Anterior cingulate cortex (tissue), 58 donors: ENCODE measurements at regions not wholly inside any gene's neighbourhood (a gene's known extent, or its start where the extent isn't known, plus 50 kb on each side); places are given as distances from the start of the nearest gene placed in this dataset.

Experiments used
- DNase-seq, 58 donors: peaks; one replicate each; lab custom pipeline; 2025; lab: John Stamatoyannopoulos, UW

GRCh38 chr4:3364634-3365314 is 72.0 kb downstream of the RGS12 start:
- no peak for DNase-seq

- DNase-seq, result no peak
Measured at GRCh38 chr4:3365326-3365725, 72.5 kb downstream of the RGS12 start.

- DNase-seq, result no peak
Measured at GRCh38 chr4:3365871-3366842, 73.3 kb downstream of the RGS12 start.

- no peak for DNase-seq
Measured at GRCh38 chr4:3366893-3367775, 74.3 kb downstream of the RGS12 start.

- no peak for DNase-seq
Measured at GRCh38 chr4:3367866-3368265, 73.9 kb upstream of the HGFAC start.

GRCh38 chr4:3368334-3368733 is 73.4 kb upstream of the HGFAC start:
- no peak for DNase-seq

- DNase-seq, result peak in 9 of 58 donors; percentile 15 to 59 (median 34)
Measured at GRCh38 chr4:3368841-3369760, 72.7 kb upstream of the HGFAC start.

GRCh38 chr4:3369781-3370674 is 71.7 kb upstream of the HGFAC start:
- DNase-seq, result peak in 18 of 58 donors; percentile 31 to 83 (median 56)

GRCh38 chr4:3371033-3372001 is 70.5 kb upstream of the HGFAC start:
- DNase-seq, result peak in 5 of 58 donors; percentile 27 to 59 (median 34)

- DNase-seq, result no peak
Measured at GRCh38 chr4:3372264-3372932, 69.4 kb upstream of the HGFAC start.

- DNase-seq, result peak in 27 of 58 donors; percentile 28 to 74 (median 54)
Measured at GRCh38 chr4:3372933-3373465, 68.8 kb upstream of the HGFAC start.

GRCh38 chr4:3373468-3373867 is 68.3 kb upstream of the HGFAC start:
- no peak for DNase-seq

GRCh38 chr4:3374011-3374645 is 67.6 kb upstream of the HGFAC start:
- DNase-seq, result no peak

- no peak for DNase-seq
Measured at GRCh38 chr4:3374667-3375066, 67.1 kb upstream of the HGFAC start.

GRCh38 chr4:3375688-3376087 is 66.1 kb upstream of the HGFAC start:
- no peak for DNase-seq

- no peak for DNase-seq
Measured at GRCh38 chr4:3376266-3376665, 65.5 kb upstream of the HGFAC start.
